Thyroid gland (tissue), 4 donors: ENCODE measurements at regions not wholly inside any gene's neighbourhood (a gene's known extent, or its start where the extent isn't known, plus 50 kb on each side); places are given as distances from the start of the nearest gene placed in this dataset.

Experiments used
- DNase-seq, 2 donors: peaks; one replicate each; pipeline ENCODE4 v3.0.0-alpha.2; 2019
- H3K27ac ChIP-seq, 3 donors: fragments of 200-600 bp; sonication (generic); 1 replicate in 2 of 3; 2 replicates in 1 of 3; pipeline ENCODE4 v1.5.1; 2016 to 2019; ENCODE audit warnings: mild to moderate bottlenecking in 1 of 3, moderate library complexity in 1 of 3
- H3K27me3 ChIP-seq: fragments of 200-600 bp; sonication (generic); one replicate; pipeline ENCODE4 v1.5.1; 2019
- H3K36me3 ChIP-seq, 2 donors: fragments of 200-600 bp; sonication (generic); one replicate each; pipeline ENCODE4 v1.5.1; 2016 to 2019
- H3K4me1 ChIP-seq, 2 donors: fragments of 200-600 bp; sonication (generic); one replicate each; pipeline ENCODE4 v1.5.1; 2017 to 2019
- H3K4me3 ChIP-seq, 3 donors: fragments of 200-600 bp; sonication (generic); replicated peaks in 1 of 3; 1 replicate in 2 of 3; 2 replicates in 1 of 3; pipeline ENCODE4 v1.5.1; 2016; ENCODE audit warnings: mild to moderate bottlenecking in 1 of 3
- H3K9me3 ChIP-seq: fragments of 200-600 bp; sonication (generic); one replicate; pipeline ENCODE4 v1.5.1; 2017
- CTCF ChIP-seq, 6 experiments: fragments of 200-600 bp in 3 of 6; fragments of 450-650 bp in 3 of 6; sonication (generic) in 3 of 6; IDR thresholded peaks; one replicate each; pipeline ENCODE4 v1.5.1; 2016 to 2019; ENCODE audit warnings: antibody characterized with exemption in 6 of 6, mild to moderate bottlenecking in 2 of 6, inconsistent platforms in 1 of 6, moderate library complexity in 1 of 6
- POLR2A ChIP-seq, 2 donors: fragments of 450-650 bp; IDR thresholded peaks; one replicate each; pipeline ENCODE4 v1.6.1; 2017; ENCODE audit warnings: antibody characterized with exemption in 2 of 2, mild to moderate bottlenecking in 2 of 2, moderate library complexity in 1 of 2
- WGBS, 2 donors: methylation state at CpG; one replicate each; pipeline ENCODE4 v1.1.5; 2017; 5-methylcytosine and 5-hydroxymethylcytosine counted together
- intact Hi-C: fragments of 100-400 bp; cut with DNase I; formaldehyde crosslinking; loops from one replicate; pipeline ENCODE4 v1.15.1; 2023

- no peak overlapping the region for H3K27ac ChIP-seq
- no peaks in the 10 kb centered on the region for H3K36me3 ChIP-seq
- no peak overlapping the region for H3K4me3 ChIP-seq
- intact Hi-C loops, result no loop called here
- no peaks in the 10 kb centered on the region for H3K4me1 ChIP-seq
- no peak for DNase-seq
- 69 to 82% methylated on average over 3 of the region's 3 CpGs for WGBS, 2 donors
- TF ChIP-seq CTCF (IDR thresholded peaks at IDR 0.05) (no peak), POLR2A (IDR thresholded peaks at IDR 0.05) (no peak)
- H3K27me3 ChIP-seq, result no peaks in the 10 kb centered on the region
- no peaks in the 10 kb centered on the region for H3K9me3 ChIP-seq
These were observed 340.7 kb downstream of the SLC16A7 start for GRCh38 chr12:59936534-59936933.

GRCh38 chr12:59937148-59937547, 341.3 kb downstream of the SLC16A7 start:
- H3K27me3 ChIP-seq, result no peaks in the 10 kb centered on the region
- H3K27ac ChIP-seq, result no peak overlapping the region
- no peak for DNase-seq
- intact Hi-C loops, result no loop called here
- no peak for TF ChIP-seq POLR2A (IDR thresholded peaks at IDR 0.05)
- no peak for TF ChIP-seq CTCF (IDR thresholded peaks at IDR 0.05)
- no peak overlapping the region for H3K4me3 ChIP-seq
- H3K9me3 ChIP-seq, result no peaks in the 10 kb centered on the region
- no peaks in the 10 kb centered on the region for H3K4me1 ChIP-seq
- no peaks in the 10 kb centered on the region for H3K36me3 ChIP-seq

GRCh38 chr12:59938190-59938962, 342.5 kb downstream of the SLC16A7 start:
- DNase-seq, result no peak
- 78 to 79% methylated on average over 8 of the region's 8 CpGs for WGBS, 2 donors

GRCh38 chr12:59940631-59941342, 345.0 kb downstream of the SLC16A7 start:
- no peak overlapping the region for H3K27ac ChIP-seq
- 68 to 69% methylated on average over 4 of the region's 4 CpGs for WGBS, 2 donors
- DNase-seq, result no peak
- H3K4me1 ChIP-seq, result no peaks in the 10 kb centered on the region
- H3K9me3 ChIP-seq, result no peaks in the 10 kb centered on the region
- no peaks in the 10 kb centered on the region for H3K27me3 ChIP-seq
- intact Hi-C loops, result no loop called here
- H3K4me3 ChIP-seq, result no peak overlapping the region
- no peak for TF ChIP-seq POLR2A (IDR thresholded peaks at IDR 0.05)
- TF ChIP-seq CTCF (IDR thresholded peaks at IDR 0.05), result no peak
- H3K36me3 ChIP-seq, result no peaks in the 10 kb centered on the region

More at GRCh38 chr12:59938190-59938962, 342.5 kb downstream of the SLC16A7 start:
- H3K9me3 ChIP-seq, result no peaks in the 10 kb centered on the region
- H3K27me3 ChIP-seq, result no peaks in the 10 kb centered on the region
- TF ChIP-seq POLR2A (IDR thresholded peaks at IDR 0.05) (no peak), CTCF (IDR thresholded peaks at IDR 0.05) (no peak)
- intact Hi-C loops, result no loop called here
- H3K4me1 ChIP-seq, result no peaks in the 10 kb centered on the region
- no peaks in the 10 kb centered on the region for H3K36me3 ChIP-seq
- no peak overlapping the region for H3K4me3 ChIP-seq
- no peak overlapping the region for H3K27ac ChIP-seq

GRCh38 chr12:59941461-59941860, 345.6 kb downstream of the SLC16A7 start:
- intact Hi-C loops, result no loop called here
- H3K36me3 ChIP-seq, result no peaks in the 10 kb centered on the region
- TF ChIP-seq CTCF (IDR thresholded peaks at IDR 0.05) (no peak), POLR2A (IDR thresholded peaks at IDR 0.05) (no peak)
- no peak for DNase-seq
- no peak overlapping the region for H3K27ac ChIP-seq
- H3K4me1 ChIP-seq, result no peaks in the 10 kb centered on the region
- H3K9me3 ChIP-seq, result no peaks in the 10 kb centered on the region
- H3K4me3 ChIP-seq, result no peak overlapping the region
- no peaks in the 10 kb centered on the region for H3K27me3 ChIP-seq
